K562 (cell line): ENCODE measurements at regions not wholly inside any gene's neighbourhood (a gene's known extent, or its start where the extent isn't known, plus 50 kb on each side); places are given as distances from the start of the nearest gene placed in this dataset.
A peak's percentile ranks its signal among the peaks of the same experiment; 100 is the strongest.

Experiments
- AFF1 ChIP-seq, 2 experiments: fragments of 450-650 bp; IDR thresholded peaks; 2 replicates each; pipeline ENCODE4 v1.6.1; 2018; ENCODE audit warnings: mild to moderate bottlenecking in 2 of 2, low read depth in 1 of 2; ENCODE audit not compliant: partially characterized antibody in 2 of 2
- BCOR ChIP-seq: fragments of 450-650 bp; IDR thresholded peaks from 2 replicates; pipeline ENCODE4 v1.6.1; 2016
- CREM ChIP-seq: IDR thresholded peaks from 2 replicates; pipeline ENCODE4 v1.6.1; 2014; ENCODE audit warnings: antibody characterized with exemption, low read depth
- EGR1 ChIP-seq: fragments of 450-650 bp; conservative IDR thresholded peaks from 2 replicates; pipeline ENCODE4 v1.6.1; 2017; ENCODE audit warnings: mild to moderate bottlenecking
- HDAC1 ChIP-seq, 2 experiments: fragments of 450-650 bp; IDR thresholded peaks; 2 replicates each; pipeline ENCODE4 v1.6.1; 2016 to 2017; ENCODE audit warnings: inconsistent platforms in 1 of 2, mild to moderate bottlenecking in 1 of 2, moderate library complexity in 1 of 2
- MAZ ChIP-seq, 2 experiments: fragments of 450-650 bp in 1 of 2; sonication (generic) in 1 of 2; formaldehyde crosslinking; IDR thresholded peaks in 1 of 2; conservative IDR thresholded peaks in 1 of 2; 2 replicates each; pipeline versions ENCODE4 v1.4.0 to v1.5.0; 2020; ENCODE audit warnings: mild to moderate bottlenecking in 1 of 2, missing genetic modification reagents in 1 of 2
- MLLT1 ChIP-seq, 2 experiments: fragments of 450-650 bp; IDR thresholded peaks; 2 replicates each; pipeline ENCODE4 v1.6.1; 2016
- ZBTB40 ChIP-seq, 2 experiments: fragments of 450-650 bp in 1 of 2; sonication (generic) in 1 of 2; formaldehyde crosslinking in 1 of 2; IDR thresholded peaks; 2 replicates each; pipeline versions ENCODE4 v1.7.1 to v1.9.0; 2016 to 2022; ENCODE audit warnings: inconsistent platforms in 1 of 2, mild to moderate bottlenecking in 1 of 2, missing genetic modification reagents in 1 of 2
- ZBTB7A ChIP-seq: IDR thresholded peaks from 2 replicates; pipeline ENCODE4 v1.6.1; 2011; ENCODE audit warnings: low read depth, mild to moderate bottlenecking, low read length, moderate library complexity, borderline replicate concordance; ENCODE audit not compliant: control insufficient read depth
- ZNF12 ChIP-seq: sonication (generic); formaldehyde crosslinking; IDR thresholded peaks from 2 replicates; pipeline ENCODE4 v1.4.0; 2020; ENCODE audit warnings: mild to moderate bottlenecking, missing genetic modification reagents
- ZNF583 ChIP-seq: fragments of 250-450 bp; sonication (Bioruptor Pico); IDR thresholded peaks from 2 replicates; pipeline ENCODE4 v1.4.0; 2020

GRCh38 chr9:129489838-129490582 lies 130.9 kb downstream of the C9orf50 start (continued):
- TF ChIP-seq ZBTB40 (IDR thresholded peaks at IDR 0.05), result peak; percentile 51; the same call in 1 of the 2 replicates
- no peak for TF ChIP-seq ZBTB40 (CRISPR knock-in tag; IDR thresholded peaks at IDR 0.05)
- TF ChIP-seq MAZ (CRISPR knock-in tag; conservative IDR thresholded peaks at IDR 0.05 in 1 of 2, IDR thresholded peaks at IDR 0.05 in 1 of 2), result peak in 1 of 2 experiments; percentile 8; a peak in 1 of 4 replicates
- no peak for TF ChIP-seq ZNF583 (CRISPR knock-in tag)
- TF ChIP-seq HDAC1 (IDR thresholded peaks at IDR 0.05), result peak in 1 of 2 experiments; percentile 78; a peak in 2 of 4 replicates
- TF ChIP-seq AFF1 (IDR thresholded peaks at IDR 0.05; ENCODE audit: low read depth in 1 of 2, partially characterized antibody in 2 of 2), result peak in 1 of 2 experiments; percentile 33
- TF ChIP-seq CREM, result peak; percentile 58
- peak; percentile 69; the same call in 1 of the 2 replicates for TF ChIP-seq ZNF12 (CRISPR knock-in tag)
- no peak for TF ChIP-seq ZBTB7A
- TF ChIP-seq MLLT1 (IDR thresholded peaks at IDR 0.05), result peak; percentile 89 to 91
- peak; percentile 52 for TF ChIP-seq EGR1
- 0 out of 2 replicates have a peak, but pooled peaks have one; percentile 13 for TF ChIP-seq BCOR
